ENCODE measurements at regions not wholly inside any gene's neighbourhood (a gene's known extent, or its start where the extent isn't known, plus 50 kb on each side); places are given as distances from the start of the nearest gene placed in this dataset.

DNA sequence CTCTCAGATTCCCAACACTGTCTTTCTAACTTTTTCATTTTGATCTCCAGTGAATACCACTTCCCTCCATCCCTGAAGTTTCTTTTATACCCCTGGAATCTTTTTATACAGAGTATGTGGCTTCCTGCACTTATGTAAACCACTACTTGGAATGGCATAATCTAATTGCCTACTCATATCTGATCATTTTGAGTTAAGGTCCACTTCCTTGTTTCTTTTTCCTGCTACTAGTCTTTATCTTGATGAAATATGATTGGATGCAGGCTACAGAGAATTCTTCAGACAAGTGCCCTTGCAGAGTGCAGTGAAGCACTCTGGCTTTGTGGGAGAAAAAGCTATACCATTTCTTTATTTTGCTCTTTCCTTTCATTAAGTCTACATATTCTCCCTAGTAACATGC lies 325.3 kb upstream of the ADAMTS5 start (continued):
- TF ChIP-seq, protein P1, sequence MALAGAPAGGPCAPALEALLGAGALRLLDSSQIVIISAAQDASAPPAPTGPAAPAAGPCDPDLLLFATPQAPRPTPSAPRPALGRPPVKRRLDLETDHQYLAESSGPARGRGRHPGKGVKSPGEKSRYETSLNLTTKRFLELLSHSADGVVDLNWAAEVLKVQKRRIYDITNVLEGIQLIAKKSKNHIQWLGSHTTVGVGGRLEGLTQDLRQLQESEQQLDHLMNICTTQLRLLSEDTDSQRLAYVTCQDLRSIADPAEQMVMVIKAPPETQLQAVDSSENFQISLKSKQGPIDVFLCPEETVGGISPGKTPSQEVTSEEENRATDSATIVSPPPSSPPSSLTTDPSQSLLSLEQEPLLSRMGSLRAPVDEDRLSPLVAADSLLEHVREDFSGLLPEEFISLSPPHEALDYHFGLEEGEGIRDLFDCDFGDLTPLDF (CRISPR knock-in tag; IDR thresholded peaks at IDR 0.05), result no peak
- TF ChIP-seq PTBP1 (IDR thresholded peaks at IDR 0.05; ENCODE audit: low read depth, low read length), result no peak
- TF ChIP-seq RBM15 (IDR thresholded peaks at IDR 0.05; ENCODE audit: insufficient read depth, low read length), result no peak
- no peak for TF ChIP-seq MBD2 (IDR thresholded peaks at IDR 0.05; ENCODE audit: borderline replicate concordance, low read depth)
- no peak for TF ChIP-seq GABPA (tag; conservative IDR thresholded peaks at IDR 0.05; ENCODE audit: low read depth)

DNA sequence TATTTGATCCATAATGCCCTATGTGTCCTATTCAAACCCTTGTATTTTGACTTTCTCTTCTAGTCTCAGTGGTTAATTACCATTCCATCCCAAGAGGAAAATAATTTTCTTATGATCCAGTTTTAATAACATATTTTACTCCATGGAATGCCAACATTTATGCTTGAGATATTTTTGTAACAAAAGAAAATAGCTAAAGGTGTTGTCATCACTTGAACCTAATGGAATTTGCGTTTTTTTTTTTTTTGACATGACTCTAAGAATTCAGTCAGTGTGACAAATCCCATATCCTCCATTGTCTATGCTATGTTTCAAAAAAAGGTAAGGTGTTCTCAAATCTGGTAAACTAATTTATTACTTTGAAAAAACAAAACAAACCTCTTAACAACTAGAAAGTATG lies 324.1 kb upstream of the ADAMTS5 start:
- no peak overlapping the region for H3K4me3 ChIP-seq
- H3K36me3 ChIP-seq (ENCODE audit: control insufficient read depth, insufficient read depth, low read length), result no peaks in the 10 kb centered on the region
- POLR2A ChIA-PET, result no interaction called here
- no peaks in the 10 kb centered on the region for H3K4me1 ChIP-seq (replicated peaks in 1 of 2; ENCODE audit: control insufficient read depth in 2 of 2, insufficient read depth in 2 of 2, low read length in 2 of 2)
- CTCF ChIA-PET (ENCODE audit: low intra/inter-chr PET ratio), result interaction anchor here (0.5 kb wide), 1 partner anchor 1443 kb away, joined by 3 read pairs; no protein-coding TSS in a partner anchor
- no peak overlapping the region for H3K27ac ChIP-seq (ENCODE audit: extremely low read depth, low read depth, low read length)
- 0% methylated on average over 1 of the region's 1 CpG for WGBS (ENCODE audit: insufficient coverage, low coverage, missing lambda C conversion rate)
- no peaks in the 10 kb centered on the region; the same call in 1 of the 2 replicates for H3K9me3 ChIP-seq (replicated peaks; ENCODE audit: control insufficient read depth, insufficient read depth, low read depth, low read length)
- no peak overlapping the region for H3K4me2 ChIP-seq (ENCODE audit: insufficient read depth, low read length)
- no peak for ATAC-seq
- no peaks in the 10 kb centered on the region for H3K27me3 ChIP-seq (ENCODE audit: control insufficient read depth in 2 of 2, insufficient read depth in 2 of 2, low read length in 2 of 2)
- H2AFZ ChIP-seq (ENCODE audit: low read depth, low read length), result no peak overlapping the region
- H4K20me1 ChIP-seq (replicated peaks; ENCODE audit: control insufficient read depth, insufficient read depth, low read length), result no peaks in the 10 kb centered on the region
- in situ Hi-C loops (cut with MboI) (no loop called here), intact Hi-C loops (cut with micrococcal nuclease) (no loop called here)
- no peaks in the 10 kb centered on the region for H3K79me2 ChIP-seq (ENCODE audit: control insufficient read depth, insufficient read depth, low read length)
- TF ChIP-seq RBM34 (IDR thresholded peaks at IDR 0.05; ENCODE audit: borderline replicate concordance, insufficient read depth, low read length) (no peak), EZH2 (IDR thresholded peaks at IDR 0.05; ENCODE audit: borderline replicate concordance, low read depth, low read length) (no peak), ZNF584 (CRISPR knock-in tag; IDR thresholded peaks at IDR 0.05; ENCODE audit: low read depth) (no peak), ILK (tag; IDR thresholded peaks at IDR 0.05; ENCODE audit: borderline replicate concordance, low read depth) (no peak), SMARCA5 (IDR thresholded peaks at IDR 0.05) (no peak), TAL1 (IDR thresholded peaks at IDR 0.05) (no peak), ZNF431 (CRISPR knock-in tag; IDR thresholded peaks at IDR 0.05) (no peak), CBX8 (IDR thresholded peaks at IDR 0.05; ENCODE audit: borderline replicate concordance, extremely low read depth, low read depth, low read length, poor library complexity, severe bottlenecking) (no peak), SAP30 (IDR thresholded peaks at IDR 0.05; ENCODE audit: borderline replicate concordance, insufficient read depth, low read depth, low read length, poor library complexity, severe bottlenecking) (no peak)
- H3K9me1 ChIP-seq (ENCODE audit: control insufficient read depth, insufficient read depth, low read length), result no peaks in the 10 kb centered on the region
- no peak for DNase-seq (ENCODE audit: extremely low read depth in 1 of 4, low spot score in 3 of 4)
- BruUV-seq (replicated peaks), result no TSS peak
- no peak overlapping the region for H3K9ac ChIP-seq (ENCODE audit: insufficient read depth in 1 of 2, low read depth in 2 of 2, low read length in 2 of 2)
- no peak for FAIRE-seq
